ENCODE measurements at regions not wholly inside any gene's neighbourhood (a gene's known extent, or its start where the extent isn't known, plus 50 kb on each side); places are given as distances from the start of the nearest gene placed in this dataset.
"Not testable (repeated sequence)": the region's sequence is repeated elsewhere in the genome, so short reads cannot be mapped to it uniquely, and the experiment has no call there.

DNA sequence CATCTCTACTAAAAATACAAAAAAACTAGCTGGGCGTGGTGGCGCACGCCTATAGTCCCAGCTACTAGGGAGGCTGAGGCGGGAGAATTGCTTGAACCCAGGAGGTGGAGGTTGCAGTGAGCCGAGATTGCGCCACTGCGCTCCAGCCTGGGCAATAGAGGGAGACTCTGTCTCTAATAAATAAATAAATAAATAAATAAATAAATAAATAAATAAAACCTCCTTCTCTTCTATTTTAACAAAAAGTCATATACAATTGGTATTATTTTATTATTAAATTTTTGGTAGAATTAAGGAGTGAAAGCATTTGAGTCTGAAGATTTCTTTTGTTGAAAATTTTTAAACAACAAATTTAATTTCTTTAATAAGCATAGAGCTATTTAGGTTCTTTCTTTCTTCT, 301.7 kb downstream of the CD83 start:
- not testable (repeated sequence) for TF ChIP-seq POLR2AphosphoS5 (IDR thresholded peaks at IDR 0.05); EP300 (conservative IDR thresholded peaks at IDR 0.05; ENCODE audit: poor library complexity, severe bottlenecking); EZH2 (IDR thresholded peaks at IDR 0.05; ENCODE audit: borderline replicate concordance, insufficient read depth, low read length, poor library complexity, severe bottlenecking); TAF1 (IDR thresholded peaks at IDR 0.05; ENCODE audit: low read depth)
- TF ChIP-seq, protein P1, sequence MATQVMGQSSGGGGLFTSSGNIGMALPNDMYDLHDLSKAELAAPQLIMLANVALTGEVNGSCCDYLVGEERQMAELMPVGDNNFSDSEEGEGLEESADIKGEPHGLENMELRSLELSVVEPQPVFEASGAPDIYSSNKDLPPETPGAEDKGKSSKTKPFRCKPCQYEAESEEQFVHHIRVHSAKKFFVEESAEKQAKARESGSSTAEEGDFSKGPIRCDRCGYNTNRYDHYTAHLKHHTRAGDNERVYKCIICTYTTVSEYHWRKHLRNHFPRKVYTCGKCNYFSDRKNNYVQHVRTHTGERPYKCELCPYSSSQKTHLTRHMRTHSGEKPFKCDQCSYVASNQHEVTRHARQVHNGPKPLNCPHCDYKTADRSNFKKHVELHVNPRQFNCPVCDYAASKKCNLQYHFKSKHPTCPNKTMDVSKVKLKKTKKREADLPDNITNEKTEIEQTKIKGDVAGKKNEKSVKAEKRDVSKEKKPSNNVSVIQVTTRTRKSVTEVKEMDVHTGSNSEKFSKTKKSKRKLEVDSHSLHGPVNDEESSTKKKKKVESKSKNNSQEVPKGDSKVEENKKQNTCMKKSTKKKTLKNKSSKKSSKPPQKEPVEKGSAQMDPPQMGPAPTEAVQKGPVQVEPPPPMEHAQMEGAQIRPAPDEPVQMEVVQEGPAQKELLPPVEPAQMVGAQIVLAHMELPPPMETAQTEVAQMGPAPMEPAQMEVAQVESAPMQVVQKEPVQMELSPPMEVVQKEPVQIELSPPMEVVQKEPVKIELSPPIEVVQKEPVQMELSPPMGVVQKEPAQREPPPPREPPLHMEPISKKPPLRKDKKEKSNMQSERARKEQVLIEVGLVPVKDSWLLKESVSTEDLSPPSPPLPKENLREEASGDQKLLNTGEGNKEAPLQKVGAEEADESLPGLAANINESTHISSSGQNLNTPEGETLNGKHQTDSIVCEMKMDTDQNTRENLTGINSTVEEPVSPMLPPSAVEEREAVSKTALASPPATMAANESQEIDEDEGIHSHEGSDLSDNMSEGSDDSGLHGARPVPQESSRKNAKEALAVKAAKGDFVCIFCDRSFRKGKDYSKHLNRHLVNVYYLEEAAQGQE (IDR thresholded peaks at IDR 0.05; ENCODE audit: borderline replicate concordance), result not testable (repeated sequence)
- TF ChIP-seq, protein P2, sequence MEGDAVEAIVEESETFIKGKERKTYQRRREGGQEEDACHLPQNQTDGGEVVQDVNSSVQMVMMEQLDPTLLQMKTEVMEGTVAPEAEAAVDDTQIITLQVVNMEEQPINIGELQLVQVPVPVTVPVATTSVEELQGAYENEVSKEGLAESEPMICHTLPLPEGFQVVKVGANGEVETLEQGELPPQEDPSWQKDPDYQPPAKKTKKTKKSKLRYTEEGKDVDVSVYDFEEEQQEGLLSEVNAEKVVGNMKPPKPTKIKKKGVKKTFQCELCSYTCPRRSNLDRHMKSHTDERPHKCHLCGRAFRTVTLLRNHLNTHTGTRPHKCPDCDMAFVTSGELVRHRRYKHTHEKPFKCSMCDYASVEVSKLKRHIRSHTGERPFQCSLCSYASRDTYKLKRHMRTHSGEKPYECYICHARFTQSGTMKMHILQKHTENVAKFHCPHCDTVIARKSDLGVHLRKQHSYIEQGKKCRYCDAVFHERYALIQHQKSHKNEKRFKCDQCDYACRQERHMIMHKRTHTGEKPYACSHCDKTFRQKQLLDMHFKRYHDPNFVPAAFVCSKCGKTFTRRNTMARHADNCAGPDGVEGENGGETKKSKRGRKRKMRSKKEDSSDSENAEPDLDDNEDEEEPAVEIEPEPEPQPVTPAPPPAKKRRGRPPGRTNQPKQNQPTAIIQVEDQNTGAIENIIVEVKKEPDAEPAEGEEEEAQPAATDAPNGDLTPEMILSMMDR (IDR thresholded peaks at IDR 0.05; ENCODE audit: poor library complexity, severe bottlenecking), result not testable (repeated sequence)
